ENCODE measurements at regions not wholly inside any gene's neighbourhood (a gene's known extent, or its start where the extent isn't known, plus 50 kb on each side); places are given as distances from the start of the nearest gene placed in this dataset.

DNA sequence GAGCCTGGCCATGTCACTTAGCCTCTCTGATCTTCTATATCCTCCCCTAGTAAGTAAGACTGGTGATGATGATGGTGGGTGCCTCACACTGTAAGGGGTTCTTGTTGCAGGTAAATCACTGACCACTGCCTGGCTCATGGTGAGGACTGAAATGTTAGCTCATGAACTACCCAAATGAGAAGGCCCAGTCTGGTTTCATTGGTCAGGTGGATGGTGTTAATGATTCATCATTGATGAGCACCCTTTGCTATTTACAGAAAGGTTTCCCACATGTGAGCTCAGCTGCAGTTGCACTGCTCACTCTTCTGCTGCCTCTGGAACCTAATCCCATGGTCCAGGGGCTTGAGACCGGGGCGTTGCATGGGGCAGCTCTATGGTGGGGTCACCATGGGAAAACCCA lies 417.7 kb downstream of the PRDM2 start:
- 84 to 100% (median 94%) methylated on average over 2 of the region's 2 CpGs for WGBS, 4 donors
- TF ChIP-seq, protein P1, sequence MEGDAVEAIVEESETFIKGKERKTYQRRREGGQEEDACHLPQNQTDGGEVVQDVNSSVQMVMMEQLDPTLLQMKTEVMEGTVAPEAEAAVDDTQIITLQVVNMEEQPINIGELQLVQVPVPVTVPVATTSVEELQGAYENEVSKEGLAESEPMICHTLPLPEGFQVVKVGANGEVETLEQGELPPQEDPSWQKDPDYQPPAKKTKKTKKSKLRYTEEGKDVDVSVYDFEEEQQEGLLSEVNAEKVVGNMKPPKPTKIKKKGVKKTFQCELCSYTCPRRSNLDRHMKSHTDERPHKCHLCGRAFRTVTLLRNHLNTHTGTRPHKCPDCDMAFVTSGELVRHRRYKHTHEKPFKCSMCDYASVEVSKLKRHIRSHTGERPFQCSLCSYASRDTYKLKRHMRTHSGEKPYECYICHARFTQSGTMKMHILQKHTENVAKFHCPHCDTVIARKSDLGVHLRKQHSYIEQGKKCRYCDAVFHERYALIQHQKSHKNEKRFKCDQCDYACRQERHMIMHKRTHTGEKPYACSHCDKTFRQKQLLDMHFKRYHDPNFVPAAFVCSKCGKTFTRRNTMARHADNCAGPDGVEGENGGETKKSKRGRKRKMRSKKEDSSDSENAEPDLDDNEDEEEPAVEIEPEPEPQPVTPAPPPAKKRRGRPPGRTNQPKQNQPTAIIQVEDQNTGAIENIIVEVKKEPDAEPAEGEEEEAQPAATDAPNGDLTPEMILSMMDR (IDR thresholded peaks at IDR 0.05): no peak
- TF ChIP-seq POLR2A (IDR thresholded peaks at IDR 0.05): no peak
- intact Hi-C loops (cut with DNase I): loop anchor here in 1 of 2 donors (10.0 kb wide), 1 partner anchor 617 kb away; no protein-coding TSS in a partner anchor
- H3K27ac ChIP-seq: no peak overlapping the region
- H3K4me3 ChIP-seq: no peak overlapping the region
- H3K36me3 ChIP-seq (replicated peaks in 1 of 2): no peaks in the 10 kb centered on the region
- H3K9me3 ChIP-seq (replicated peaks in 1 of 3): no peaks in the 10 kb centered on the region
- no peaks in the 10 kb centered on the region for H3K4me1 ChIP-seq (replicated peaks in 1 of 2)
- no peak for DNase-seq
- no peaks in the 10 kb centered on the region for H3K27me3 ChIP-seq

DNA sequence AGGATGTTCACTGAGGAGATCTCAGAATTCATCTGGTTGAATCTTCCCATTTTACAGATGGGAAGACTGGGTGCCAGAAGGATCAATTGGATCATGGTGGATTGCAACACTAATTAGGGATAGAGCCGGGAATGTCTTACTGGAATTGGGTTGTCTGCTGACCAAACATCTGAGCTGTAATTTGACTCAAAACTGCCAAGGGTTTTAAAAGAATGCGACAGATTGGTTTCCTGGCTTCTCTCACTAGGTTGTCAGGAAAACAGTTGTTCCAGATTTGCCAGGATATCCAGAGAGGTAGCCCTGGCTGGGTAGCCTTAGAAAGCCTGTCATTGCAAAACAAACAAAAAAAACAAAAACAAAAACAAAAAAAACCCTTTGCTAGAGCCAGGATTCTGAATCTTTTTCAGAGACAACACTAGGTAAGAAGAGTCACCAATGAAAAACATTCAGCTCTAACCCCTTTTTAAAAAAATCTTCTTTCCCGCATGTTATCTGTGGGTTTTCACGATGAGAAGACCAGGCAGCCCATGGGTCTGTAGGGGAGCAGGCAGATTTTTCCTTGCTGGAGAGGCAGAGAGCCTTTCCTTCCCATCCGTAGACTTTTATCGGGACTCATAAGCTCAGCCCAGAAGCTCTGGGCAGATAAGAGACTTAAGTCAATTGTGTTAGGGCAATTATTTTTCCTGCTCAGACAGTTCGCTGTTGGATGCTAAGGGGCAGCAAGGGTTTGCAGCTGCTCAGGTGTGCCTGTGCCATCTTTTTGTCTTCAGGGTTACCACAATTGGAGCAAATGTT lies 418.9 kb downstream of the PRDM2 start:
- no peak overlapping the region for H3K27ac ChIP-seq
- H3K36me3 ChIP-seq (replicated peaks in 1 of 2): no peaks in the 10 kb centered on the region
- TF ChIP-seq, protein P1 (IDR thresholded peaks at IDR 0.05): no peak
- no peak for TF ChIP-seq POLR2A (IDR thresholded peaks at IDR 0.05)
- intact Hi-C loops (cut with DNase I): loop anchor here in 1 of 2 donors (10.0 kb wide), 1 partner anchor 616 kb away; no protein-coding TSS in a partner anchor
- DNase-seq: no peak
- peaks cover 3% of the 10 kb centered on the region for H3K27me3 ChIP-seq
- no peak overlapping the region for H3K4me3 ChIP-seq
- H3K4me1 ChIP-seq (replicated peaks in 1 of 2): no peaks in the 10 kb centered on the region
- no peaks in the 10 kb centered on the region for H3K9me3 ChIP-seq (replicated peaks in 1 of 3)
- WGBS, 4 donors: 50 to 61% (median 57%) methylated on average over 7 of the region's 7 CpGs

DNA sequence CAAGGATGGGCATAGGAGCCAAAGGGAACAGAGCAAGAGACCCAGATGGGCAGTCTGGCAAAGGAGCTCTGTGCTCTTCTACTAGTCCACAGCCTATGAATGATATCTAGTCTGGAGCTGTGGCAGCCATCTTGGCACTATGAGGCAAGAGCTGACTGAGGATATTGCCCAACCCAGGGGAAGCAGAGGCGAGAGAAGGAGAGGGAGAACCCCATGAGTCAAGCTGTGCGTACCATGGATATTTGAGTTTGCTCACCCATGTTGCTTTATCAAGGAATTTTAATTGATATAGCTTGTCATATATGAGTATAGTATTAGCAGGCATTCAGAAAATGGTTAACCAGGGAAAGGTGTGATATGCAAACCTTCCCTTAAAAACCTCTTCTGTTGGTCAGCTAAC lies 420.9 kb downstream of the PRDM2 start:
- H3K36me3 ChIP-seq (replicated peaks in 1 of 2): no peaks in the 10 kb centered on the region
- H3K27ac ChIP-seq: no peak overlapping the region
- no peaks in the 10 kb centered on the region for H3K9me3 ChIP-seq (replicated peaks in 1 of 3)
- DNase-seq: no peak
- H3K4me1 ChIP-seq (replicated peaks in 1 of 2): no peaks in the 10 kb centered on the region
- intact Hi-C loops (cut with DNase I): no loop called here
- H3K27me3 ChIP-seq: peaks cover 3% of the 10 kb centered on the region
- no peak overlapping the region for H3K4me3 ChIP-seq
- WGBS, 4 donors: 80 to 97% (median 87%) methylated on average over 2 of the region's 2 CpGs
- TF ChIP-seq, protein P1 (IDR thresholded peaks at IDR 0.05): no peak
- TF ChIP-seq POLR2A (IDR thresholded peaks at IDR 0.05): no peak

DNA sequence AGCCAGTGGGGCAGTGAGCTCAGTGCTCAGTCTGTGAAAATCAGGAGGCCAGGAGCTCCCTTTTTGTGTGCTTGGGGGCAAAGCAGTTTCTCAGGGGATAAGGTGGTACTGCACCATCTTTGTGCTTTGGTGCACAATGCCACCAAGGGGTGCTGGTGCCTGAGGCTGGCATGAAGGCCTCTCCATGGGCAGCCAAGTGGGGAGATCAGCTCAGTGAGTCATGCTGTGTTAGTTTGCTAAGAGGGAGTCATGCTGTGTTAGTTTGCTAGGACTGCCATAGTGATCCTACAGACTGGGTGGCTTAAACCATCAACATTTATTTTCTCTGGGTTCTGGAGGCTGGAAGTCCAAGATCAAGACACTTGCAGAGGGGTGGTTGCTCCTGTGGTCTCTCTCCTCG lies 428.1 kb downstream of the PRDM2 start:
- Histone ChIP-seq H3K4me3 (no peak overlapping the region), H3K27ac (no peak overlapping the region), H3K9me3 (replicated peaks in 1 of 3) (no peaks in the 10 kb centered on the region), H3K27me3 (peaks cover 3% of the 10 kb centered on the region), H3K36me3 (replicated peaks in 1 of 2) (no peaks in the 10 kb centered on the region), H3K4me1 (replicated peaks in 1 of 2) (no peaks in the 10 kb centered on the region)
- intact Hi-C loops (cut with DNase I): no loop called here
- DNase-seq: no peak
- WGBS, 4 donors: 75 to 92% (median 86%) methylated on average over 1 of the region's 1 CpG
- TF ChIP-seq, protein P1 (IDR thresholded peaks at IDR 0.05): no peak
- no peak for TF ChIP-seq POLR2A (IDR thresholded peaks at IDR 0.05)
